Nephron progenitor cell (in vitro differentiated cells): ENCODE measurements at regions not wholly inside any gene's neighbourhood (a gene's known extent, or its start where the extent isn't known, plus 50 kb on each side); places are given as distances from the start of the nearest gene placed in this dataset.

Source experiments
- DNase-seq: peaks from one replicate; pipeline ENCODE4 v3.0.0; 2021
- H3K27ac Mint-ChIP-seq: 2 replicates; pipeline ENCODE4 v1.8.0; 2021; ENCODE audit warnings: mild to moderate bottlenecking, moderate library complexity, mixed read lengths
- H3K27me3 Mint-ChIP-seq: 2 replicates; pipeline ENCODE4 v1.8.0; 2021; ENCODE audit warnings: mild to moderate bottlenecking, low read depth, mixed read lengths; ENCODE audit not compliant: poor library complexity
- H3K36me3 Mint-ChIP-seq: 2 replicates; pipeline ENCODE4 v1.8.0; 2021; ENCODE audit warnings: low read depth, mixed read lengths
- H3K4me1 Mint-ChIP-seq: 2 replicates; pipeline ENCODE4 v1.8.0; 2021; ENCODE audit warnings: mixed read lengths
- H3K4me3 Mint-ChIP-seq: 2 replicates; pipeline ENCODE4 v1.8.0; 2021; ENCODE audit warnings: mild to moderate bottlenecking, moderate library complexity, mixed read lengths
- H3K9me3 Mint-ChIP-seq: 2 replicates; pipeline ENCODE4 v1.8.0; 2021; ENCODE audit warnings: mild to moderate bottlenecking, moderate library complexity, mixed read lengths
- CTCF ChIP-seq: fragments of 200-600 bp; sonication (generic); IDR thresholded peaks from 2 replicates; pipeline ENCODE4 v1.5.0; 2021; ENCODE audit warnings: antibody characterized with exemption

- no peak for DNase-seq
- no peak overlapping the region for H3K4me3 Mint-ChIP-seq
- peaks cover 6% of the 10 kb centered on the region for H3K27me3 Mint-ChIP-seq
- no peak for TF ChIP-seq CTCF
- peaks cover 43% of the 10 kb centered on the region for H3K4me1 Mint-ChIP-seq
- peak overlapping the region; percentile 51 for H3K27ac Mint-ChIP-seq
- H3K36me3 Mint-ChIP-seq = no peaks in the 10 kb centered on the region
- H3K9me3 Mint-ChIP-seq = no peaks in the 10 kb centered on the region
Observed at GRCh38 chr1:29854700-29855276, 618.5 kb downstream of the PTPRU start.

GRCh38 chr1:29853716-29854330, 617.5 kb downstream of the PTPRU start:
- Mint-ChIP-seq H3K36me3 (no peaks in the 10 kb centered on the region), H3K27ac (no peak overlapping the region), H3K4me3 (no peak overlapping the region), H3K4me1 (peaks cover 44% of the 10 kb centered on the region), H3K9me3 (no peaks in the 10 kb centered on the region), H3K27me3 (peaks cover 7% of the 10 kb centered on the region)
- no peak for DNase-seq
- no peak for TF ChIP-seq CTCF

- Mint-ChIP-seq H3K9me3 (no peaks in the 10 kb centered on the region), H3K27me3 (peaks cover 7% of the 10 kb centered on the region)
- no peak for TF ChIP-seq CTCF
Observed at GRCh38 chr1:29852248-29852647, 615.9 kb downstream of the PTPRU start.

GRCh38 chr1:29851691-29852090, 615.4 kb downstream of the PTPRU start:
- TF ChIP-seq CTCF = no peak
- H3K9me3 Mint-ChIP-seq = no peaks in the 10 kb centered on the region
- H3K36me3 Mint-ChIP-seq = no peaks in the 10 kb centered on the region
- peaks cover 7% of the 10 kb centered on the region for H3K27me3 Mint-ChIP-seq
- H3K4me1 Mint-ChIP-seq = peaks cover 36% of the 10 kb centered on the region
- H3K4me3 Mint-ChIP-seq = no peak overlapping the region
- no peak overlapping the region for H3K27ac Mint-ChIP-seq
- no peak for DNase-seq

More at GRCh38 chr1:29852248-29852647, 615.9 kb downstream of the PTPRU start:
- Mint-ChIP-seq H3K36me3 (no peaks in the 10 kb centered on the region), H3K4me1 (peaks cover 41% of the 10 kb centered on the region), H3K27ac (no peak overlapping the region), H3K4me3 (no peak overlapping the region)
- DNase-seq = no peak

- TF ChIP-seq CTCF = no peak
- H3K4me3 Mint-ChIP-seq = no peak overlapping the region
- DNase-seq = no peak
- peaks cover 15% of the 10 kb centered on the region for H3K27me3 Mint-ChIP-seq
- no peaks in the 10 kb centered on the region for H3K9me3 Mint-ChIP-seq
- no peaks in the 10 kb centered on the region for H3K36me3 Mint-ChIP-seq
- H3K27ac Mint-ChIP-seq = no peak overlapping the region
- peaks cover 20% of the 10 kb centered on the region for H3K4me1 Mint-ChIP-seq
Observed at GRCh38 chr1:29849991-29850757, 613.9 kb downstream of the PTPRU start.
